BJ (cell line): ENCODE measurements at regions not wholly inside any gene's neighbourhood (a gene's known extent, or its start where the extent isn't known, plus 50 kb on each side); places are given as distances from the start of the nearest gene placed in this dataset.

Experiments used
- CTCF ChIA-PET: fragments of 350-600 bp; formaldehyde crosslinking; extraction: SDS; loops from one replicate; lab custom pipeline; 2021; ENCODE audit warnings: antibody characterized with exemption, inconsistent platforms; lab: Yijun Ruan, JAX
- POLR2A ChIA-PET: fragments of 300-600 bp; sonication (Branson Sonifier 250); formaldehyde crosslinking; extraction: SDS; loops from one replicate; lab custom pipeline; 2021; ENCODE audit warnings: antibody characterized with exemption; lab: Charles Lee
- DNase-seq: peaks from one replicate; pipeline ENCODE4 v3.0.0-alpha.2; 2011; ENCODE audit warnings: low read depth
- H3K27me3 ChIP-seq: 2 replicates; pipeline ENCODE4 v1.6.0; 2011; ENCODE audit warnings: low read length; ENCODE audit not compliant: control insufficient read depth, insufficient read depth
- H3K36me3 ChIP-seq: 2 replicates; pipeline ENCODE4 v1.5.1; 2011; ENCODE audit warnings: low read length; ENCODE audit not compliant: control insufficient read depth, insufficient read depth
- H3K4me3 ChIP-seq: 2 replicates; pipeline ENCODE4 v1.5.1; 2011; ENCODE audit warnings: low read depth, mild to moderate bottlenecking, control low read depth, low read length
- CTCF ChIP-seq: IDR thresholded peaks from 2 replicates; pipeline ENCODE4 v1.5.1; 2011; ENCODE audit warnings: low read depth, mild to moderate bottlenecking, control low read depth, inconsistent platforms, low read length, moderate library complexity; ENCODE audit not compliant: insufficient read depth

DNA sequence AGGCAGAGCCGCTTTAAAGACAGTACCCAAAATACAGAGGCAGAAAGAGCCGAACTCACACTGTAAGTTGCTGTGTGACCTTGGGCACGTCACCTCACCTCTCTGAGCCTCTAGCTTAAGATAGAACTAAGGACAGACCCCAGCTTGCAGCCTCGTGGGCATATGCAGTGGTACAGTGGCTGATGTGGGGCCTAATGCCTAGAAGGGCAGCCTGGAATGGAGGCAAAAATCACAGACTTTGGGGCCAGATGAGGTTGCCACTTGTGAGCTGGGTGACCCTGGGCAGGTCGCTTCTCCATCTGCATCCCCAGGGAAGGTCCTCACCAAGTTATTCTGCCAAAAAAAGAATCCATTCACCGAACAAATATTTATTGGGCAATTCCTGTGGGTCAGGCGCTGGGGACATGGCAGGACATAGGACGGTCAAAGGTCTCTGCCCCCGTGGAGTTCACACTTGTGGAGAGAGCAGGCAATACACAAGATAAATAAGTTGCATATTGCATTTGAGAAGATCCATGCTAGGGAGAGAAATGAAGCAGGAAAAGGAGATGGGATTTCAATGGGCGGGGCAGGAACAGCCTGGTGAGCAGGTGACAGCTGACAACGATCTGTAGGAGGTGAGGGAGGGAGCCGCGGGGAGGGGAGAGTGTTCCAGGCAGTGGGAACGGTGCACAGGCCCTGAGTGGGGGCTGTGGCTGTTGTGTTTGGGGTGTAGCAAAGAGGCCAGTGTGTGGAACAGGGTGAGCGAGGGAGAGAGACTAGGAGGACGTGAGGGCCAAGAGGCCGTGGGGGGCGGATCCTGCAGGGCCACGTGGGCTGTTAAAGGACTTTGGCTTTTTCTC, 115.2 kb downstream of the CEBPB start:
- no peak for TF ChIP-seq CTCF
- H3K36me3 ChIP-seq: no peaks in the 10 kb centered on the region
- H3K4me3 ChIP-seq: no peak overlapping the region
- H3K27me3 ChIP-seq: no peaks in the 10 kb centered on the region
- POLR2A ChIA-PET: interaction anchor here (1.1 kb wide), 1 partner anchor 14 kb away, joined by 3 read pairs; no protein-coding TSS in a partner anchor
- peak; percentile 61 for DNase-seq
- CTCF ChIA-PET: interaction anchor here (0.6 to 2.5 kb wide), 7 partner anchors 10 to 202 kb away, joined by 3 to 11 read pairs (median 3); no protein-coding TSS in a partner anchor

DNA sequence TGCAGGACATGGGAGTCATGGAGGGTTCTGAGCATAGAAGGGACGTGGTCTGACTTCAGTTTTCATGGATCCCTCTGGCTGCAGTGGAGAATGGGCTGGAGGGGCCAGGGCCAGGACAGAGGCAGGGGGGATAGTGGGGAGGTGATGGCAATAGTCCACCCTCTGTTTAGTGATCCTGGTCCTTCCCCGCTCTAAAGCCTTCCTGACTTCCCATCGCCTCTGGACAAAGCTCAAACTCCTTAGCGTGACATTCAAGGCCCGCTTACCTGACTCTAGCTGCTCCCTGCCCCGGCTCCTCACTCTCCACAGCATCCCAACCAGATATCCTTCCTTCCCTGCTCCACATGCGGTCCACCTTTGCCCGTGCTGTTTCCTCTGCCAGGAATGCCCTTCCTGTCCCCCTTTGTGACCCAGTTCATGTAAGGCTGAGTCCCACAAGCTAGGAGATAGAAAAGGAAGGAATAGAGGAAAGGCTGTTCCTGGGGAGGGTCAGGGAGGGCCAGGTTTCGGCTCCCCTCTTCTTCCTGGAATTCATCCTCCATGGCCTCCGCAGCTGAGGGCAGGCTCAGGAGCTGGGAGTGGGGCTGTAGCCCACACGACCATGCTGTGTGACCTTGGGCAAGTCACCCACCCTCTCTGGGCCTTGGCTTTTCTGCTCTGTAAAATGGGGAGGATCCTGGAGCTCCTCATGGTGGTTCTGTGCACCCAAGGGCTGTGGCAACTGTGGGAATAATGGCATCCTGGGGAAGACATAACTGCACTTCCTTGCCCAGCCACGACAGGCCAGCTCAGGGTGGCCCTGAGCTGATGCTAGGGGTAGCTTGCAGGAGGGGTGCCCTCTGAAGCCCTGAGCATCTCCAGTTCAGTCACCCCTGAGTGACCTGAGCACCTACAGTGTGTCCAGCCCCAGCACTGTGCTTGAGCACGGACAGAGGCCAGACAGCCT, 116.1 kb downstream of the CEBPB start:
- CTCF ChIA-PET: interaction anchor here (0.8 to 2.3 kb wide), 3 partner anchors 11 to 120 kb away, joined by 3 to 7 read pairs (median 3); no protein-coding TSS in a partner anchor
- Histone ChIP-seq H3K36me3 (no peaks in the 10 kb centered on the region), H3K27me3 (no peaks in the 10 kb centered on the region), H3K4me3 (no peak overlapping the region)
- no peak for TF ChIP-seq CTCF
- no peak for DNase-seq
- POLR2A ChIA-PET: interaction anchor here (1.3 kb wide), 1 partner anchor 116 kb away, joined by 3 read pairs; the partner anchor contains the start of gene CEBPB

GRCh38 chr20:50308166-50308512, 117.5 kb downstream of the CEBPB start:
- TF ChIP-seq CTCF: no peak
- H3K36me3 ChIP-seq: no peaks in the 10 kb centered on the region
- no peak for DNase-seq
- no peaks in the 10 kb centered on the region for H3K27me3 ChIP-seq
- H3K4me3 ChIP-seq: no peak overlapping the region
- CTCF ChIA-PET: interaction anchor here (0.9 to 2.3 kb wide), 4 partner anchors 9 to 156 kb away, joined by 3 to 7 read pairs (median 4); no protein-coding TSS in a partner anchor
- POLR2A ChIA-PET: no interaction called here

- Histone ChIP-seq H3K27me3 (no peaks in the 10 kb centered on the region), H3K36me3 (no peaks in the 10 kb centered on the region), H3K4me3 (no peak overlapping the region)
- ChIA-PET POLR2A (no interaction called here), CTCF (interaction anchor here (0.9 to 2.3 kb wide), 6 partner anchors 8 to 155 kb away, joined by 3 to 7 read pairs (median 4); no protein-coding TSS in a partner anchor)
- DNase-seq: peak; percentile 90
- peak; percentile 41; the same call in 1 of the 2 replicates for TF ChIP-seq CTCF
Observed at GRCh38 chr20:50308513-50309279, 118.1 kb downstream of the CEBPB start.
